HCT116 (cell line): ENCODE measurements at regions not wholly inside any gene's neighbourhood (a gene's known extent, or its start where the extent isn't known, plus 50 kb on each side); places are given as distances from the start of the nearest gene placed in this dataset.

Experiments used
- ATF3 ChIP-seq: IDR thresholded peaks from 2 replicates; pipeline ENCODE4 v1.6.1; 2012
- CEBPB ChIP-seq: IDR thresholded peaks from 2 replicates; pipeline ENCODE4 v1.6.1; 2012; ENCODE audit warnings: low read depth
- CTCF ChIP-seq, 3 experiments: fragments of 200-600 bp in 1 of 3; sonication (generic) in 1 of 3; IDR thresholded peaks in 2 of 3; conservative IDR thresholded peaks in 1 of 3; 2 replicates each; pipeline ENCODE4 v1.5.1; 2012 to 2017; ENCODE audit warnings: low read depth in 2 of 3, low read length in 2 of 3, antibody characterized with exemption in 1 of 3, borderline replicate concordance in 1 of 3, control low read depth in 1 of 3, mild to moderate bottlenecking in 1 of 3, mixed read lengths in 1 of 3, mixed run types in 1 of 3, moderate library complexity in 1 of 3; ENCODE audit not compliant: insufficient read depth in 1 of 3
- ELF1 ChIP-seq: IDR thresholded peaks from 2 replicates; pipeline ENCODE4 v1.6.1; 2012; ENCODE audit warnings: low read depth, borderline replicate concordance
- EZH2 ChIP-seq: fragments of 200-600 bp; sonication (generic); IDR thresholded peaks from 2 replicates; pipeline ENCODE4 v1.6.1; 2017; ENCODE audit warnings: antibody characterized with exemption, mixed run types
- EZH2phosphoT487 ChIP-seq: fragments of 200-600 bp; IDR thresholded peaks from 2 replicates; pipeline ENCODE4 v1.6.1; 2018; ENCODE audit warnings: antibody characterized with exemption, borderline replicate concordance
- JUND ChIP-seq: IDR thresholded peaks from 2 replicates; pipeline ENCODE4 v1.6.1; 2012
- MAX ChIP-seq: IDR thresholded peaks from 2 replicates; pipeline ENCODE4 v1.6.1; 2012
- POLR2A ChIP-seq: IDR thresholded peaks from 2 replicates; pipeline ENCODE4 v1.7.0; 2011; ENCODE audit warnings: borderline replicate concordance; ENCODE audit not compliant: insufficient read depth, insufficient read length; ENCODE audit errors: extremely low read depth
- POLR2AphosphoS5 ChIP-seq: IDR thresholded peaks from 2 replicates; pipeline ENCODE4 v1.6.1; 2011; ENCODE audit warnings: mild to moderate bottlenecking, low read depth, low read length, moderate library complexity
- RAD21 ChIP-seq: IDR thresholded peaks from 2 replicates; pipeline ENCODE4 v1.6.1; 2012; ENCODE audit warnings: low read depth, mild to moderate bottlenecking
- SRF ChIP-seq: IDR thresholded peaks from 2 replicates; pipeline ENCODE4 v1.6.1; 2012; ENCODE audit warnings: low read depth
- TF ChIP-seq, protein P1 (sequence below): IDR thresholded peaks from 2 replicates; pipeline ENCODE4 v1.6.1; 2012; ENCODE audit warnings: low read depth

DNA sequence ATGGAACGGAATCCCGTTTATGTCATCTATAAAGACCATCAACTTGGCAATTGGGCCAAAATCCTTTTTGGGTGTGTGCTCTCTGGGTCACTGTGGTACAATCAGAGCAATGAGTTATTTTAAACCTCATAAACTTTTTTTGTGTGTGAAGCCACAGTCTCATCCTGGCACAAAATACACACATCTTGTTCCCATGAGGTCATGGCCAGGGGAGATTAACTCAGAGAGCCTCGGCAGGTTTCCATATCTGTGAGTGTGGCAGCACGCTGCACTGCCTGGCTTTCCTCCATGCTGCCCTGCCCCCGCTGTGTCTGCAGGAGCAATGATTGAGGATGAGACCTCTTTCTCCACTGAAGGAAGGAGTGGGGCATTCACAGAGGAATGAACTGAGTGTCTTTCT is 54.0 kb upstream of the DLG1 start:
- TF ChIP-seq CTCF (IDR thresholded peaks at IDR 0.05 in 2 of 3, conservative IDR thresholded peaks at IDR 0.05 in 1 of 3; ENCODE audit: borderline replicate concordance in 1 of 3, insufficient read depth in 1 of 3, low read depth in 2 of 3, low read length in 2 of 3) (no peak), CEBPB (no peak), POLR2AphosphoS5 (no peak), POLR2A (no peak), SRF (no peak), EZH2 (no peak), ELF1 (no peak), MAX (no peak), JUND (no peak), ATF3 (no peak), RAD21 (no peak), EZH2phosphoT487 (no peak)
- TF ChIP-seq, protein P1, sequence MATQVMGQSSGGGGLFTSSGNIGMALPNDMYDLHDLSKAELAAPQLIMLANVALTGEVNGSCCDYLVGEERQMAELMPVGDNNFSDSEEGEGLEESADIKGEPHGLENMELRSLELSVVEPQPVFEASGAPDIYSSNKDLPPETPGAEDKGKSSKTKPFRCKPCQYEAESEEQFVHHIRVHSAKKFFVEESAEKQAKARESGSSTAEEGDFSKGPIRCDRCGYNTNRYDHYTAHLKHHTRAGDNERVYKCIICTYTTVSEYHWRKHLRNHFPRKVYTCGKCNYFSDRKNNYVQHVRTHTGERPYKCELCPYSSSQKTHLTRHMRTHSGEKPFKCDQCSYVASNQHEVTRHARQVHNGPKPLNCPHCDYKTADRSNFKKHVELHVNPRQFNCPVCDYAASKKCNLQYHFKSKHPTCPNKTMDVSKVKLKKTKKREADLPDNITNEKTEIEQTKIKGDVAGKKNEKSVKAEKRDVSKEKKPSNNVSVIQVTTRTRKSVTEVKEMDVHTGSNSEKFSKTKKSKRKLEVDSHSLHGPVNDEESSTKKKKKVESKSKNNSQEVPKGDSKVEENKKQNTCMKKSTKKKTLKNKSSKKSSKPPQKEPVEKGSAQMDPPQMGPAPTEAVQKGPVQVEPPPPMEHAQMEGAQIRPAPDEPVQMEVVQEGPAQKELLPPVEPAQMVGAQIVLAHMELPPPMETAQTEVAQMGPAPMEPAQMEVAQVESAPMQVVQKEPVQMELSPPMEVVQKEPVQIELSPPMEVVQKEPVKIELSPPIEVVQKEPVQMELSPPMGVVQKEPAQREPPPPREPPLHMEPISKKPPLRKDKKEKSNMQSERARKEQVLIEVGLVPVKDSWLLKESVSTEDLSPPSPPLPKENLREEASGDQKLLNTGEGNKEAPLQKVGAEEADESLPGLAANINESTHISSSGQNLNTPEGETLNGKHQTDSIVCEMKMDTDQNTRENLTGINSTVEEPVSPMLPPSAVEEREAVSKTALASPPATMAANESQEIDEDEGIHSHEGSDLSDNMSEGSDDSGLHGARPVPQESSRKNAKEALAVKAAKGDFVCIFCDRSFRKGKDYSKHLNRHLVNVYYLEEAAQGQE = no peak
